HG02885 (cell line): ENCODE measurements at regions not wholly inside any gene's neighbourhood (a gene's known extent, or its start where the extent isn't known, plus 50 kb on each side); places are given as distances from the start of the nearest gene placed in this dataset.

Experiments
- ATAC-seq: cut with Tn5 transposase; IDR thresholded peaks from one replicate; pipeline ENCODE4 v1.9.1; 2021; ENCODE audit warnings: mild to moderate bottlenecking; ENCODE audit not compliant: unreplicated experiment, poor library complexity

DNA sequence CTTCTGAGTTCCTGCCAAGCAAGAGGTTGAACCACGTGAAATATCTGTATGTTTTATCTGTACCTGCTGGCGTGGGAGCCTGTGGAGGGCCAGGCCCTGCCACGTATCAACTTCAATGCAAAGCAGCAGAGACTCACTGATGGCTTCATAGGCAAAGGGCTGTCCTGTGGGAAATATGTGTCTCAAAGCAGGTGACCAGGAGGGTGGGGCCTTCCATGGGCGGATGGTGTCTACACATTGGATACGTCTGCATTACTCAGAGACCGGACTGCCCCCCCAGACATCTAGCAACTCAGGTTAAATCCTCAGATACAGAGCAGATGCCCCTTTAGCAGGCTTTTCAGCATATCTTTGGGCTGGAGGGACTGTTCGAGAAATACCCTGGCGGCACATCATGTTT lies 210.8 kb upstream of the C1orf174 start:
- no peak for ATAC-seq

DNA sequence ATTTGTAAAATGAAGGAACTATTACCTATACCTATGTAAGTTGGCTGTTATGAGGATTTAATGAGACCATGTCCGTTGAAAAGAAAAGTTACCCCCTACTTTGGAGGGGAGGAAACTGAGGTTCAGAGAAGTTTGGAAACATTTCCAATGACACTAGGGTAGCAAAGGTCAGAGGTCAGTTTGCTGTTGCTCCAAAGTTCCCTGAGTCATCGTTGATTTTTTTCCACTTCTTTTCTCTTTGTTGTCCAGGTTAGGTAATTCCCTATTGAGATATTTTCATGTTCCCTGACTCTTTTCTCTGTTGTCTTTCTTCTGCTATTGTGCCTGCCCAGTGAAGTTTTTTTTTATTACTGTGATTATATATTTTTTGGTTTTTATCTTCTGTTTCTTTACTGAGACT lies 213.8 kb upstream of the C1orf174 start:
- no peak for ATAC-seq

DNA sequence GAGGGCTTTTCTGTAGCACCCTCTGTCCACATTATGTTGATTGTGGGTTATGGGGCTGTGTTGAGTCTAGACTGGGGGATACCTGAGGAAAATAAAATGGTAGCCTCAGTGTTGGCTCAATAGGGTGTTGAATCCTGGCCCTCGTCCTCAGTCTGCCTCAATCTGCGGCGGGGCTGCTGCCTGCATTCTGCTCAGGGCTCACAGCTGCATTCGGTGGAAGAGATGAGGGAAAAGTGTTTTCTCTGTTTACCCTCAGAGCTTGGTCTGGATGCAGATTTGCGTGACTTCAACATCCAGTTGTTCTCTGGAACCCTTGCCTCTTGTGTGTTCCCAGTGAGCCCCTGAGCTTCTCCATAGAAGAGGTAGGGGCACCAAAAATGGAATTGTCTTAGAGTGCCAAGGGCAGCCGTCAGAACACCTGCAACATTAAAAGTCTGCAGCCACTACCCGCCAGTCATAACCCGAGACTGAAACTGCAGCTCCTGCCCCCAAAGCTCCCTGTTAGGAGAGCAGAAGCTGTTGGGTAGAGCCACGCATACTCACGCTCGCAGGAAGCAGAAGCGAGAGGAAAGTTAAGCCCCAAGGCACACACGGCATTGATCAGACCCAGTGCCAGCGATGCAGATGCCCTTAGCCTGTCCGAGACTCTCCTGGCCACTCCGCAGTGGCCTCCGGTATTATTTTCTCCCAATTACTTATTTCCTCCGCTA lies 215.3 kb upstream of the C1orf174 start:
- no peak for ATAC-seq

DNA sequence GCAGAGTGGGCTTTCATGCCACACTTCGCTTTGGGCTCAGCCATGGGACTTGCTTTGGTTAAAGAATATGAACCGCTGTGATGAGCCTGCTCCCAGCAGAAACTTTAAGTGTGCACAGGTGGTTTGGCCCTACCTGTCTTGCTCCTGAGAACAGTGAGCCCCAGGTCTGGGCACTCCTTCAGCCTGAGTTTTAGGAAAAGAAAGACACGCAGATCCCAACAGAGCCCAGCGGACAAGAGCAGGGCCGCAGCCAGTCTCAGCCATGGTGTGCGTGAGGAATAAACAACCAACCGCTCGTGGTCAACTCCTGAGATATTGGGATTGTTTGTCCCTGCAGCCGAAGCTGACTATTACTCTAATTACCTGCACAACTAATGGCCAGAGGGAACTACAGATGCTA lies 217.1 kb upstream of the C1orf174 start:
- no peak for ATAC-seq

DNA sequence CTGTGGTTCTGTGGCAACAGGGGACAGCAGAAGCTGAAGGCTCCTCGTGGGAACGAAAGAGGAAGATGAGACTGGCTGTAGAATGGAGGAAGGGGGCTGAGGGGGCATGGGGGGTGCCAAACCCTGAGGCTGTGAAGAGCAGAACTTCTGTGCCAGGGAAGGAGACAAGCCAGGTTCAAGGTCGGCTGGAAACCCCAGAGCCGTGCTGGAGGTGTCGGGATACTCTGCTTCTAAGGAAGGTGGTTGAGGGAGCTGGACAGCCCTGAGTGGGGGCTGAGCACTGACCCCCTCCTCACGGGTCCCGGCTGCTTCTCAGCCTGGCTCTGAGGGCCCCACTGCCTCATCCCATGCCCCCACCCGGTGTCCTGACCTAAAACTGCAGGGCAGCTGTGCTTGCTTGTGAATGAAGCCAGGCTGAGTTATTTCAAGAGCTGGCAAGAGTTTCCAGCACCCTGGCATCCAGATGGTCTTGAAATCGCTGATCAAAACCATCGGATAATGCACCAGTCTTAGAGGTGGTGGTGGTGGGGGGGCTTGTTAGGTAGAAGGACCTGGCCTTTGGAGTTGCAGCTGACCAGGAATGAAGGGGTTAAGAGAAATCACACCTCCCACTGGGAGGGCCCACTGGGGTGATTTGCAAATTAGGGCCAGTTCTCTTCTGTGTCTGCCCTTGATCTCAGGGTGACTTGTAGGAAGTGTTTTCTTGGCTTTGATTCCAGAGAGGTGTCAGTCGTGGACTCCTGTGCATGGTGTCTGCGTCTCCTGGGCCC lies 218.9 kb upstream of the C1orf174 start:
- no peak for ATAC-seq

GRCh38 chr1:4119516-4120220 lies 219.6 kb upstream of the C1orf174 start:
- no peak for ATAC-seq

- ATAC-seq = no peak
Measured at GRCh38 chr1:4120557-4121292, 220.7 kb upstream of the C1orf174 start.

DNA sequence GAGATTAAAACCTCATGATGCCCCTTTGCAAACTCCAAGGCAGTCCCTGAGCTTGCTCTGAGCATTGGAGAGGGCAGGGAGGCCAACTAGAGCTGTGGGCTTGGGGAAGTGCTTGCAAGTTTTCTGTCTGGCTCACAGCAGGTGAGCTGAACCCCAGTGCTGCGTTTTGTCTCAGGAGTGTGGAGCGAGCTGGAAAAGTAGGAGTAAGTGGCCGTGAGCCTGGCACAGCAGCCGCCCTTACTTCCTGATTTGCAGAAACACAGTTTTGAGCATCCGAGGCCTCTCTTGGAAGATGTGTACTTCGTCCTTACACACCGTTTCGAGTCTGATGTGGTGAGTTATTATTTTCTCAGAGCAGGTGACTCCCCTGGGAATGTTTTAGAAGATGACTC lies 221.2 kb upstream of the C1orf174 start:
- ATAC-seq = no peak

DNA sequence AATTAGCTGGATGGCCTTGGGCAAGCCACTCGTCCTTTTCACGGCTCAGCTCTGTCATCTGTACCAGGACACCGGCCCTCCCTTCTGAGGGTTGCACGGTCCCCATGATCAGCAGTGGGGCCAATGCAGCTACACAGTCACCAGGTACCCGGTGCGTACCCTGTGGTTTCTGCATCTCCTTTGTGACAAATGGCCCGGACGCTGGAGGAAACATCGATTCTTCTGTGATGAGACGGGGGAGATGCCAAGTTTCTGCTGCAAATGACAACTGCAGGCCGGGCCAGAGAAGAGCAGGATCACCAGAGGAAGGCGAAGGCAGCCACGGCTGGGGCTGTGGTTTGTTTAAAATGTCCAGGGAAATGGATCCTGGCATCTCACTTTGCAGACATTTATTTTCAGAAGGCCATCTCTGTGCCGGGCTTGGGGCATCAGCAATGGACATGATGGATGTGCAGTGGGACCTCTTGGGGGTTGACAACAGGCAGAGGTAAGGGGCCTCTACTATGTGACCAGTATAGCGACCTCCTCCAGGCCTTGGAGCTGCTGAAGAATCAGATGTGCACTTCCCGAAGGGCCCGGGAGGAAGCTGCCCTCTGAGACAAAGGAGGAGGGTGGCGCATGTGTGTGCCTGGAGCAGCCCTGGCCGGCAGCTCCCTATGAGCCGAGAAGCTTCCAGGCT lies 221.9 kb upstream of the C1orf174 start:
- ATAC-seq = no peak

- no peak for ATAC-seq
Measured at GRCh38 chr1:4122513-4123160, 222.6 kb upstream of the C1orf174 start.

- ATAC-seq = no peak
Measured at GRCh38 chr1:4124631-4125145, 224.6 kb upstream of the C1orf174 start.

DNA sequence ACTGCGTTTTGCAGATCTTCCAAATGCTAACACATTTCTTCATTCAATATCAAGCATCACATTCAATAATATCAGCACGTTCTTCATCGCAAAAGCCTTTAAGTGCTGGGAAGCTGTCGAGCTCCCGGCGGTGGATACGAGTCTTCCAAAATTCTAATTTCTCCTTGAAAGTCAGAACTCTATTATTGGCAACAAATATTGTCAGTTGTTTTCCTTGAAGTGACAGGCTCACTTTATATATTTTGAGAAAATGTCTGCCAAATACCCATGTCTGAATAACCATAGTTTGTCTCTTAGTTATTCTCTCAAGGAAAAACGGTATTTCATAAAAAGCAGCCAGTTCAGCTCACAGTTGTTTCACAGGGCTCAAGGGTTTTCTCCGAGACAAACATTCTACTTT lies 226.2 kb upstream of the C1orf174 start:
- no peak for ATAC-seq

DNA sequence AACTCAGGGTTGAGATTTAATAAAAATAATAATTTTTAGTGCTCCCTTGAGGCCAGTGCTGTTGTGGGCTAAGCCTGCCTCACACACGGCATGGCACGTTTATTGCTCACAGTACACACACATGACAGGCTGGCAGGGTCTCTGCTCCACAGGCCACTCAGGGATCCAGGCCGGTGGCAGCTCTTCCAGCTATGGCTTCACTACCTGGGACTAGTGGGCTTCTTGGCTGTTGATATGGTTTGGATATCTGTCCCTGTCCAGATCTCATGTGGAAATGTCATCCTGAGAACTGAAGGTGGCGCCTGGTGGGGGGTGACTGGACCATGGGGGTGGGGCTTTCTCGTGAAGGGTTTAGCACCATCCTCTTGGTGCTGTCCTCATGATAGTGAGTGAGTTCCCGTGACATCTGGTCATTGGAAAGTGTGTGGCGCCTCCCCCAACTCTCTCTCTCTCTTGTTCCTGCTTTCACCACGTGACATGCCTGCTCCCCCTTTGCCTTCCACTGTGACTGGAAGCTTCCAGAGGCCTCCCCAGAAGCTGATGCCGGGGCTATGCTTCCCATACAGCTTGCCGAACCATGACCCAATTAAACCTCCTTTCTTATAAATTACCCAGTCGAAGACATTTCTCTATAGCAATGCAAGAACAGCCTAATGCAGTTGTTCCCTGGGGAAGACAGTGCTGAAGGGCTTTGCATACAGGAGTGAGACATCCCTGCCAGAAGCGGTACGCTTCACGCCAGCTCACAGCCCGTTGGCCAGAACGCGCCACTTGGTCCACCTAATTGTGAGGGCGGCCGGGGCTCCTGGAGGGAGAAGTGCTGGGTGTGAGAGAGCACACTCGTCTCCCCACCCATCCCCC lies 226.9 kb upstream of the C1orf174 start:
- ATAC-seq = no peak

DNA sequence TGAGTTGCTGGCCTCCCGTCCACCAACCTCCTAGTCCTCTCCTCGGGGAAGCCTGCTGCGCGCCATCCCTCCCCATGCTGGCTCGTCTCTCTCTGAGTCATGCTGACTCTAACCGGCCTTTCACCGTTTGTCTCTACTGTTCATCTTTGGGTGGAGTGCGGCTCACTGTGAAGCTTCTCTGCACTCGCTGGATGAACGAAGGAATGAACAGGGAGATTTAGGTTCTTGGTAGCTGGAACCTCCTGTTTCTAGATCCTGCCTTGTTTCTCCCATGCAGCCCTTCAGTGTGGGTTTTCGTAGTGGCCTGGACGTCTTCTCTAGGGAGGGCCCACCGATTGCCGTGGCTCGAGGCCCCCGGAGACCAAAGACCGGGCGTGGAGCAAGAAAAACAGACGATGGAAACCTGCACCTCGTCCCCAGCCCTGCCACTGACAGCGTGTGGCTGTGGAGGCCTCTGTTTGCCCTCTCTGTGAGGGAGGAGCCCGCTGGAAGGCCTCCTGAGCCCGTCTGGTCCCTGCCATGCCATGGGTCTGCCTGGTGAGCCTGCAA lies 227.6 kb upstream of the C1orf174 start:
- no peak for ATAC-seq

- ATAC-seq = no peak
Measured at GRCh38 chr1:4128616-4129015, 228.5 kb upstream of the C1orf174 start.

DNA sequence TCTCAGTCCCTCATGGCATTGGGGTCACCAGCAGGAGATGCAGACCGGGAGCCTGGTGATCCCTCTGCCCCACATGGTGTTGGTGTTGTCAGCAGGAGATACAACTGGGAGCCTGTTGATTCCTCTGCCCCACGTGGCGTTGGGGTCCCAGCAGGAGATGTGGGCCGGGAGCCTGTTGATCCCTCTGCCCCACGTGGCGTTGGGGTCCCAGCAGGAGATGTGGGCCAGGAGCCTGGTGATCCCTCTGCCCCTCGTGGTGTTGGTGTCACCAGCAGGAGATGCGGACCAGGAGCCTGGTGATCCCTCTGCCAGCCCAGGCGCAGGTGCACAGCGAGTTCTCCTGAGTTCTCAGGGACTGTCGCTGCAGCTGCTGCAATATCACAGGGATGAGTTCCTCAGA lies 229.6 kb upstream of the C1orf174 start:
- no peak for ATAC-seq

DNA sequence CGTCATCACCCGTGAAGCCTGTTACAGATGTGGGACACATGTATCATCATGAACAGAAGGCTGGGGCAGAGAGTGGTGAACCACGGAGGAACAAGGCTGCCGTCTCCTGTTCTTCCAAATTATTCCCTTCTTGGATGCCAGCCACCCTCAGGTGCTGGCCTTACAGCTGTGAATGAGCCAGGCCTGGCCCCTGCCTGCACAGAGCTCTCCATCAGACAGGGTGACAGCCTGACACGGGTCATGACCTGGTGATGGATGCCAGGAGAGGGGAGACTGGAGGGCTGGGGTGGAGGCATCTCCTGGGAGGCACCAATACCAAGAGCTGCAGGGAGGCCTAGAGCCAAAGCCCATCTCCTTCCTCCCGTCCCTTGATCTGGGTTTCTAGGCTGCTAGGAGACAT lies 230.0 kb upstream of the C1orf174 start:
- ATAC-seq = no peak

DNA sequence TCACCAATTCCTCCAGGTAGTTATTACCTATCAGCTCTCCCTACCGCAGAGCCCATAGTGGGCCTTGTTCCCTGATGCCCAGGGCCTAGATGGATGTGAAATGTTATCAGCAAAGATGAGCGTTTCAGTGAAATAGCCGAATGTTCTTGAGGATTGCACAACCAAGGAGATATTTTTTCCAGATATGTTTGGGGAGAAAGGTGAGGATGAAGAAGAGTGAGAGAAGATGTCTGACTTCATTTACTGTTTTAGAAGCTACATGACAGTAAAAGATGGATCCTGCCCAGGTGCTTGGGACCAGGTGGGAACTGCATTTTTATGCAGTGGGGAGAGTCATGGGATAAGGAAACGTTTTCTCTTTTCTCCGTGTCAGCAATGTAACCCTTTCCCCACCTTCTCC lies 231.7 kb upstream of the C1orf174 start:
- no peak for ATAC-seq
